ENCODE measurements at regions not wholly inside any gene's neighbourhood (a gene's known extent, or its start where the extent isn't known, plus 50 kb on each side); places are given as distances from the start of the nearest gene placed in this dataset.

DNA sequence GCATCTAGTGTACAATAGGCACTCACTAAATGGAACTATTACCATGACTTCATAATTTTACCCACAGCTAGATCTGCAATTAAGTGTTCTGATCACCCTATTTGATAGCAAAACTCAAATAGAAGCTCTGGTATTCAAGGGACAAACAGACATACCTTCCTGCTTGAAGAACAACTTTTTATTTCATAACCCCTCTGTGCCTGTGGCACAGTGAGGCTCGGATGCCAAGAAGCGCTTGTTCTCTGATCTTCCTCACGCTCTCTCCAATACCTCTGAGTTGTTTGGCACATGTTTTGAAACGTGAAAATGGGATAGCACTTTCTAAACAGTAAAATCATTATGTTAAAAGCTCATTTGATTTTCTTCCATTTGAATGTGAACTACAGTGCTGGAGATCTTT, 232.0 kb downstream of the KLF5 start:
- no peak for DNase-seq
- H3K9me3 ChIP-seq (replicated peaks; ENCODE audit: control insufficient read depth, low read depth, low read length) = no peaks in the 10 kb centered on the region
- H3K4me3 ChIP-seq (ENCODE audit: low read length) = no peak overlapping the region
- H3K36me3 ChIP-seq (ENCODE audit: control insufficient read depth, insufficient read depth, low read length) = no peaks in the 10 kb centered on the region
- no peaks in the 10 kb centered on the region for H3K4me1 ChIP-seq (ENCODE audit: control insufficient read depth, insufficient read depth, low read length)
- 60% methylated on average over 1 of the region's 4 CpGs for WGBS (ENCODE audit: insufficient coverage)
- H3K27ac ChIP-seq (ENCODE audit: low read length) = no peak overlapping the region
- no peaks in the 10 kb centered on the region for H3K27me3 ChIP-seq (ENCODE audit: control insufficient read depth, insufficient read depth, low read length)

DNA sequence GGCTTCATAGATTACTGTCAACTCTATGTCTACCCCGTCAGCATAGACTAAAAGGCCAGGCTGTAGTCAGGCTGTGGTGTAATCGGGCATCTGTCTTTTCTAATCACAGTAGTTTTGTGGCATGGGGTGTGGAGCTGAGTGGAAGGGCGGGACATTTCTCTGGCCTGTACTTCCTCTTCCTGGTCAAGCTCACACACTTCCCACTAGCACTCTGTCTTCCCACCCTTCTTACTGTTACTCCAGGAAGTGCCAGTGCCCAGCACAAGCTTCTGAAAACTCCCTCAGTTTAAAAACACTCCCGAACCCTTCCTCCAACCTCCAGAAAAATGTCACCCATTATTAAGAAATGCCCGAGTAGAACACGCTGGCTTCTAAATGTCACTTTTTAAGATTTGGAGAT, 229.8 kb downstream of the KLF5 start:
- no peaks in the 10 kb centered on the region for H3K36me3 ChIP-seq (ENCODE audit: control insufficient read depth, insufficient read depth, low read length)
- H3K27ac ChIP-seq (ENCODE audit: low read length) = no peak overlapping the region
- WGBS (ENCODE audit: insufficient coverage) = 100% methylated on average over 1 of the region's 6 CpGs
- no peak overlapping the region for H3K4me3 ChIP-seq (ENCODE audit: low read length)
- H3K9me3 ChIP-seq (replicated peaks; ENCODE audit: control insufficient read depth, low read depth, low read length) = no peaks in the 10 kb centered on the region
- no peak for DNase-seq
- no peaks in the 10 kb centered on the region for H3K27me3 ChIP-seq (ENCODE audit: control insufficient read depth, insufficient read depth, low read length)
- H3K4me1 ChIP-seq (ENCODE audit: control insufficient read depth, insufficient read depth, low read length) = no peaks in the 10 kb centered on the region

DNA sequence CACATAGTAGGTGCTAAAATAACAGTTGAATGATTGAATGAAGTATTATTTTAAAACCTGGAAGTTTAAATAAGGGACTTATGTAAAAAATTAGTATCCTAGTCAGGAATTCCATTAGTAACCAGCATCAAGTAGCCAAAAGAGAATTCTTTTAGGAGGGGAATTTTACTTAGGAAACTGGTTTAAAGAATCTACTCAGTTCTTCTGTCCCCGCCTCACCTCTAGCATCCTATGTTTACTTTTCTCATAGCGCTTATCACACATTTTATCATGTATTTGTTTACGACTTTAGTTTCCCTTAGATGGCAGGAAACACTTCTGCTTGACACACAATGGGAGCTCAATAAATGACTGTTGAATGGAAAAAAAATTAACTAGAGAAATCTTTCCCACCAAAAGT, 229.0 kb downstream of the KLF5 start:
- Histone ChIP-seq H3K36me3 (ENCODE audit: control insufficient read depth, insufficient read depth, low read length) (no peaks in the 10 kb centered on the region), H3K4me1 (ENCODE audit: control insufficient read depth, insufficient read depth, low read length) (no peaks in the 10 kb centered on the region), H3K27ac (ENCODE audit: low read length) (no peak overlapping the region), H3K27me3 (ENCODE audit: control insufficient read depth, insufficient read depth, low read length) (no peaks in the 10 kb centered on the region), H3K9me3 (replicated peaks; ENCODE audit: control insufficient read depth, low read depth, low read length) (no peaks in the 10 kb centered on the region), H3K4me3 (ENCODE audit: low read length) (no peak overlapping the region)
- no CpG with 5 or more reads among the region's 3 CpGs for WGBS (ENCODE audit: insufficient coverage)
- no peak for DNase-seq

DNA sequence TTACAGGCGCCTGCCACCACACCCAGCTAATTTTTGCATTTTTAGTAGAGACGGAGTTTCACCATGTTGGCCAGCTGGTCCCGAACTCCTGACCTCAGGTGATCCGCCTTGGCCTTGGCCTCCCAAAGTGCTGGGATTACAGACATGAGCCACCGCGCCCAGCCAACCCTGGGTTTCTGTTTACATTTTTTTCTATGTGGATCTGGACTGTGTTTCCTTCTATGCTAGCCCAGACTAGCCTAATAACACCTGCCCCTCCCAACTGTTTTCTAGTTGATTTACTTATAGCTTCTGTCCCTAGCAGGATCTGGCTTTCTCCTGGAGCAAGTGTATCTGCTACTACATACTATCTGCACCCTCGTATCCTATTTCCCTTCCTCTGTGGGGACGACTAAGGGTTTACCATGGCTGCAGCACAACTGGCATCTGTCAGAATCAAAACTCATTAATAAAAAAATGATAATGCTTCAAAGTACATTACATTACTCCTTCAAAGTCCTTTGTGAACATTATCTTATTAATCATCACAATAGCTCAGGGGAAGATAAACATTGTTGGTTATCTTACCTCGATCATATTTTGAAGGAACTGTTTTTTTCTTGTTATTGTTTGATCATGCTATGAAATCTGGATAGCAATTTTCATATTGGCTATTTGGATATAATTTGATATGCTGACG, 228.3 kb downstream of the KLF5 start:
- peak; percentile 21 for DNase-seq
- H3K4me3 ChIP-seq (ENCODE audit: low read length) = no peak overlapping the region
- no peaks in the 10 kb centered on the region for H3K36me3 ChIP-seq (ENCODE audit: control insufficient read depth, insufficient read depth, low read length)
- no peaks in the 10 kb centered on the region for H3K27me3 ChIP-seq (ENCODE audit: control insufficient read depth, insufficient read depth, low read length)
- no peak overlapping the region for H3K27ac ChIP-seq (ENCODE audit: low read length)
- no peaks in the 10 kb centered on the region for H3K9me3 ChIP-seq (replicated peaks; ENCODE audit: control insufficient read depth, low read depth, low read length)
- WGBS (ENCODE audit: insufficient coverage) = no CpG with 5 or more reads among the region's 10 CpGs
- no peaks in the 10 kb centered on the region for H3K4me1 ChIP-seq (ENCODE audit: control insufficient read depth, insufficient read depth, low read length)

DNA sequence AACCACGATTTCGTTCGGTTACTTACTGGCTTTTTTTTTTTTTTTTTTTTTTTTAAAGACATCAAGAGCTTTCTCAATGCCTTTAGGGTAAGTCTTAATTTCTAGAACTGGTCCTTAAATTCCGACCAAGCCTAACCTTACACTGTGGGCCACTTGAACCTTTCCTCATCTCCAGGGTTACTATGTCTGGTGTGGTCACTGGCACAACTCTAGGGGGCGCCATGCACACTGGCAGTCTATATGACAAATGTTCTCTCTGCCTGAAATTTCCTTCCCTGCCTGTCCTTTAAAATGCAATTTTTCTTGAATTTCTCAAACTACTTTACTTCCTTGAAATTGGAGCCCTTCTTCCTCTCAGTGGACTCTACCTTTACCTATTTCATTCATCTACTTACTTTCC, 227.4 kb downstream of the KLF5 start:
- no peaks in the 10 kb centered on the region for H3K9me3 ChIP-seq (replicated peaks; ENCODE audit: control insufficient read depth, low read depth, low read length)
- H3K27me3 ChIP-seq (ENCODE audit: control insufficient read depth, insufficient read depth, low read length) = no peaks in the 10 kb centered on the region
- H3K4me1 ChIP-seq (ENCODE audit: control insufficient read depth, insufficient read depth, low read length) = no peaks in the 10 kb centered on the region
- 94% methylated on average over 2 of the region's 5 CpGs for WGBS (ENCODE audit: insufficient coverage)
- no peak overlapping the region for H3K27ac ChIP-seq (ENCODE audit: low read length)
- H3K4me3 ChIP-seq (ENCODE audit: low read length) = no peak overlapping the region
- no peaks in the 10 kb centered on the region for H3K36me3 ChIP-seq (ENCODE audit: control insufficient read depth, insufficient read depth, low read length)
- DNase-seq = no peak

DNA sequence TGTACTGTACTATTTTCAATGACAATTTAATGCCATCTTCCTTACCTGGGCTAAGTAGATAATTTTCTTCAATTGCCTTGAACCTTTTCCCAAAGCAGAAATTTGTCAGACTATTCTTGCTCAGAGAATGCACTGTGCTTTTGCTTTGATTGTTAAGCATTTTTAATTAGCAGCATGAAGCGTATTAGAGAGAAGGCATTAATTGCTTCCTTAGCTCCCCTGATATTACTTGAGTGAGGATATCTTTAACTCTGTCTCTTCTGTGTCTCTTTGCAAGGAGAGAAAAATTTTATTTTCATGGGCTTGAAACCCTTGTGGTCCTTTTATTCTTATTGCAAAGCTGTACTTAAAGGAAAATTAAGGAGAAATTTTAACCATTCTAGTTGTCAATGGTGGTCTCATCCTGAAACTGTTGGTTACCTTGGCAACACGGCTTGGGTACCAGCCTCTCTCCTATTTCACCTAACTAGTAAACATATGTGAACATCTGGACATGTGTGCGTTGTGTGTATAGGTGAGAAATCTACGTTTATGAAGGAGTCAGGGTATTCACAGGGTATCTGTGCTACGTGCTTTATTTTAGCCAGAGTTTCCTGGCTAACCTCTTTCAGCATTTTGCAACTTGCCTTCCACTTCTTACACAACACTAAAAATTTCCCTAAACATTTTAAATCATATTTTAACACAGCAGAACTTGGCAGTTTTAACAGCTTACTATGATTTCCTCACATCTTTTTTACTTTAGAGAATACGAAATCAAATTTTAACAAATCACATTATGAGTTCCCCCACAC, 225.5 kb downstream of the KLF5 start:
- DNase-seq = peak; percentile 34
- H3K4me1 ChIP-seq (ENCODE audit: control insufficient read depth, insufficient read depth, low read length) = no peaks in the 10 kb centered on the region
- H3K27me3 ChIP-seq (ENCODE audit: control insufficient read depth, insufficient read depth, low read length) = no peaks in the 10 kb centered on the region
- H3K27ac ChIP-seq (ENCODE audit: low read length) = no peak overlapping the region
- no CpG with 5 or more reads among the region's 6 CpGs for WGBS (ENCODE audit: insufficient coverage)
- H3K4me3 ChIP-seq (ENCODE audit: low read length) = no peak overlapping the region
- no peaks in the 10 kb centered on the region for H3K9me3 ChIP-seq (replicated peaks; ENCODE audit: control insufficient read depth, low read depth, low read length)
- no peaks in the 10 kb centered on the region for H3K36me3 ChIP-seq (ENCODE audit: control insufficient read depth, insufficient read depth, low read length)

DNA sequence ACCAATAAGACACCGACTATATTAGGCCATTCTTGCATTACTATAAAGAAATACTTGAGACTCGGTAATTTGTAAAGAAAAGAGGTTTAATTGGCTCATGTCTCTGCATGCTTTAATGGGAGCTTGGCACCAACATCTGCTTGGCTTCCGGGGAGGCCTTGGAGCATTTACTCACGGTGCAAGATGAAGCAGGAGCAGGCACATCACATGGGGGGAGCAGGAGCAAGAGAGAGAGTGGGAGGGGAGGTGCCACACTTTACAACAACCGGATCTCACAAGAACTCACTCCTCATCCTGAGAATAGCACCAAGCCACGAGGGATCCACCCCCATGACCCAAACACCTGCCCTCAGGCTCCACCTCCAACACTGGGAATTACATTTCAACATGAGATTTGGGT, 224.8 kb downstream of the KLF5 start:
- no peak overlapping the region for H3K4me3 ChIP-seq (ENCODE audit: low read length)
- H3K27ac ChIP-seq (ENCODE audit: low read length) = no peak overlapping the region
- WGBS (ENCODE audit: insufficient coverage) = no CpG with 5 or more reads among the region's 6 CpGs
- no peaks in the 10 kb centered on the region for H3K36me3 ChIP-seq (ENCODE audit: control insufficient read depth, insufficient read depth, low read length)
- DNase-seq = no peak
- no peaks in the 10 kb centered on the region for H3K9me3 ChIP-seq (replicated peaks; ENCODE audit: control insufficient read depth, low read depth, low read length)
- H3K4me1 ChIP-seq (ENCODE audit: control insufficient read depth, insufficient read depth, low read length) = no peaks in the 10 kb centered on the region
- no peaks in the 10 kb centered on the region for H3K27me3 ChIP-seq (ENCODE audit: control insufficient read depth, insufficient read depth, low read length)

DNA sequence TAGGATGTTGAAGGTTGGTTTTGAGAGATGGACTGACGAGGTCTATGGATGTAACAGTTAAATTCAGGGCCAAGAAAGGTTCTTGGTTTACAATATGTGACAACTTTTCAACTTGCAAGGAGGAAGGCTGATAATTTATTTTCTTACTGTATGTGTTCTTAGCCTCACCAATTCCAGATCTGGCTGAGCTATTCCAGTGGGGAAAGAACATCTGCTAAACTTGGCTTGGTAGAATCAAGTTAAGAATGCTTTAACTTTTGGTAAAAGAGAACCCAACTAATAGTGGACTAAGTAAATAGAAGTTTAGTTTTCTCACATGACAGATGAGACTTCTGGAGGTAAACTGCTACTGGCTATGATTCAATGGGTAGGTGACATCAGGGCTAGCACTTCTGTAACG, 222.9 kb downstream of the KLF5 start:
- Histone ChIP-seq H3K9me3 (replicated peaks; ENCODE audit: control insufficient read depth, low read depth, low read length) (no peaks in the 10 kb centered on the region), H3K27me3 (ENCODE audit: control insufficient read depth, insufficient read depth, low read length) (no peaks in the 10 kb centered on the region), H3K36me3 (ENCODE audit: control insufficient read depth, insufficient read depth, low read length) (no peaks in the 10 kb centered on the region), H3K4me1 (ENCODE audit: control insufficient read depth, insufficient read depth, low read length) (no peaks in the 10 kb centered on the region), H3K4me3 (ENCODE audit: low read length) (no peak overlapping the region), H3K27ac (ENCODE audit: low read length) (no peak overlapping the region)
- DNase-seq = peak; percentile 73
- WGBS (ENCODE audit: insufficient coverage) = 40% methylated on average over 1 of the region's 2 CpGs

DNA sequence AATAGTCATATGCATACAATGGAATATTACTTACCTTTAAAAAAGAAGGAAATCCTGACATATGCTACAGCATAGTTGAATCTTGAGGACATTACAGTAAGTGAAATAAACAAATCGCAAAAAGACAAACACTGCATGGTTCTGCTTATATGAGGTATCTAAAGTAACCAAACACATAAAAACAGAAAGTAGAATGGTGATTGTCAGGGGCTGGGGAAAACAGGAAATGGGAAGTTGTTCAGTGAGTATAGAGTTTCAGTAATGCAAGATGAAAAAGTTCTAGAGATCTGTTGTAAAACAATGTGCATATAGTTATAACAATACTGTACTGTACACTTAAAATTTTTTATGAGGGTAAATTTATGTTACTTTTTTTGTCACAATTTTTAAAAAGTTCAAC, 219.4 kb downstream of the KLF5 start:
- Histone ChIP-seq H3K9me3 (replicated peaks; ENCODE audit: control insufficient read depth, low read depth, low read length) (no peaks in the 10 kb centered on the region), H3K4me3 (ENCODE audit: low read length) (no peak overlapping the region), H3K27me3 (ENCODE audit: control insufficient read depth, insufficient read depth, low read length) (no peaks in the 10 kb centered on the region), H3K36me3 (ENCODE audit: control insufficient read depth, insufficient read depth, low read length) (no peaks in the 10 kb centered on the region), H3K27ac (ENCODE audit: low read length) (no peak overlapping the region), H3K4me1 (ENCODE audit: control insufficient read depth, insufficient read depth, low read length) (peaks cover 3% of the 10 kb centered on the region)
- DNase-seq = no peak
- WGBS (ENCODE audit: insufficient coverage) = no CpG with 5 or more reads among the region's 1 CpG

DNA sequence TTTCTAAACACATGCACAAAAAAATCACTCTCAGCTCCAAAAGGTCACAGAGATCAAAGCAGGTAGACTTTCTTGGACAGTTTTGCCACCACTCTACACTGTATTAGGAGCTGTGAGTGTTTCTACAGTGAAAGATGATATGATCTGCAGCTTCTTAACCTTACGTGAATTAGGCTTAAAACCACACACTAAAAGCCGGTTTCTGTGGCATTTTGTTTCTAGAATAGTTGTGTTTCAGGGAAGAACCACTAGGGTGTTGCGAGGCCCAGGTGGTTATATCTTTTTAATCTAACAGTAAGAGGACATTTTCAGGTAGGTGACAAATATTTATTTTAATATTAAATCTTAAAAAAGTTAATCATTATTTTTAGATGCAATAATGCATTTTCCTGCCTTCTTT, 216.4 kb downstream of the KLF5 start:
- no peak overlapping the region for H3K27ac ChIP-seq (ENCODE audit: low read length)
- H3K4me1 ChIP-seq (ENCODE audit: control insufficient read depth, insufficient read depth, low read length) = peaks cover 3% of the 10 kb centered on the region
- no CpG with 5 or more reads among the region's 3 CpGs for WGBS (ENCODE audit: insufficient coverage)
- no peaks in the 10 kb centered on the region for H3K9me3 ChIP-seq (replicated peaks; ENCODE audit: control insufficient read depth, low read depth, low read length)
- H3K27me3 ChIP-seq (ENCODE audit: control insufficient read depth, insufficient read depth, low read length) = no peaks in the 10 kb centered on the region
- no peak overlapping the region for H3K4me3 ChIP-seq (ENCODE audit: low read length)
- no peaks in the 10 kb centered on the region for H3K36me3 ChIP-seq (ENCODE audit: control insufficient read depth, insufficient read depth, low read length)
- no peak for DNase-seq

Data from muscle of leg (tissue), 3 donors.